ENCODE measurements at regions not wholly inside any gene's neighbourhood (a gene's known extent, or its start where the extent isn't known, plus 50 kb on each side); places are given as distances from the start of the nearest gene placed in this dataset.

DNA sequence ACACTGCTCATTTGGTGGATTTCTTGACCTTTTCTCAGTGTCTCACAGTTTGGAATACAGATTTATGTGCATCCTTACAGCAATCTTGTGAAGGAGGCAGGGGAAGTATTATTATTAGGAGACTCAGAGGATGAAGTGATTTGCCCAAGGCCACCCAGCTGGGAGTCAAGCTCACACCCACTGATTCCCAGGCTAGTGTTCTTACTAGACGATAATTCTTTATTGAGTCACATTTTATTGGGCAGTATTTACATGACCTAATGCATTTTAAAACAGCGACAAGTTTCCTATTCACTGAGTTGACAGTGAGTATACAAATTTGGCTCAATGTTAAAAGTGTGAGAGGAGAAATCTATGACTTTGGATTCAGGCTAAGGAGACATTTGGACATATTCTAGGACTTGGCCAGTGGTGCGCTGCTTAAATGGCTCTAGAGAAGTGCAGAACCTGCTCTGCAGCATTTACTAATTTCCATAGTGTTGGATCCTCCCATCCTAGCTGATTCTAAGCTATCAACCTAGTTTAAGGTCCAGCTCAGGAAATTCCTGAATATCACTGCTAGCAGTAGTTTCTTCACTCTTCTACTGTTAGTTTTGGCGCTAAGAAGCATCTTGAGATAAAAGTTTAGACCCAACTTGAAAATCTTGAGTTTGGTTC lies 199.3 kb downstream of the MTX2 start:
- TF ChIP-seq, protein P1, sequence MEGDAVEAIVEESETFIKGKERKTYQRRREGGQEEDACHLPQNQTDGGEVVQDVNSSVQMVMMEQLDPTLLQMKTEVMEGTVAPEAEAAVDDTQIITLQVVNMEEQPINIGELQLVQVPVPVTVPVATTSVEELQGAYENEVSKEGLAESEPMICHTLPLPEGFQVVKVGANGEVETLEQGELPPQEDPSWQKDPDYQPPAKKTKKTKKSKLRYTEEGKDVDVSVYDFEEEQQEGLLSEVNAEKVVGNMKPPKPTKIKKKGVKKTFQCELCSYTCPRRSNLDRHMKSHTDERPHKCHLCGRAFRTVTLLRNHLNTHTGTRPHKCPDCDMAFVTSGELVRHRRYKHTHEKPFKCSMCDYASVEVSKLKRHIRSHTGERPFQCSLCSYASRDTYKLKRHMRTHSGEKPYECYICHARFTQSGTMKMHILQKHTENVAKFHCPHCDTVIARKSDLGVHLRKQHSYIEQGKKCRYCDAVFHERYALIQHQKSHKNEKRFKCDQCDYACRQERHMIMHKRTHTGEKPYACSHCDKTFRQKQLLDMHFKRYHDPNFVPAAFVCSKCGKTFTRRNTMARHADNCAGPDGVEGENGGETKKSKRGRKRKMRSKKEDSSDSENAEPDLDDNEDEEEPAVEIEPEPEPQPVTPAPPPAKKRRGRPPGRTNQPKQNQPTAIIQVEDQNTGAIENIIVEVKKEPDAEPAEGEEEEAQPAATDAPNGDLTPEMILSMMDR (conservative IDR thresholded peaks at IDR 0.05 in 1 of 2, IDR thresholded peaks at IDR 0.05 in 1 of 2; ENCODE audit: extremely low read depth in 1 of 2, insufficient read depth in 1 of 2, low read depth in 1 of 2, low read length in 2 of 2), result no peak
- TF ChIP-seq EZH2 (IDR thresholded peaks at IDR 0.05; ENCODE audit: borderline replicate concordance, low read length), result no peak
